ENCODE measurements at regions not wholly inside any gene's neighbourhood (a gene's known extent, or its start where the extent isn't known, plus 50 kb on each side); places are given as distances from the start of the nearest gene placed in this dataset.

- TF ChIP-seq RAD21 (IDR thresholded peaks at IDR 0.05; ENCODE audit: low read depth) (no peak), USF1 (IDR thresholded peaks at IDR 0.05) (no peak), EP300 (IDR thresholded peaks at IDR 0.05; ENCODE audit: borderline replicate concordance) (no peak), CREB1 (IDR thresholded peaks at IDR 0.05; ENCODE audit: low read depth) (no peak)
Observed at GRCh38 chr16:59385959-59386358, 651.8 kb upstream of the GOT2 start.
